ENCODE measurements at regions not wholly inside any gene's neighbourhood (a gene's known extent, or its start where the extent isn't known, plus 50 kb on each side); places are given as distances from the start of the nearest gene placed in this dataset.

DNA sequence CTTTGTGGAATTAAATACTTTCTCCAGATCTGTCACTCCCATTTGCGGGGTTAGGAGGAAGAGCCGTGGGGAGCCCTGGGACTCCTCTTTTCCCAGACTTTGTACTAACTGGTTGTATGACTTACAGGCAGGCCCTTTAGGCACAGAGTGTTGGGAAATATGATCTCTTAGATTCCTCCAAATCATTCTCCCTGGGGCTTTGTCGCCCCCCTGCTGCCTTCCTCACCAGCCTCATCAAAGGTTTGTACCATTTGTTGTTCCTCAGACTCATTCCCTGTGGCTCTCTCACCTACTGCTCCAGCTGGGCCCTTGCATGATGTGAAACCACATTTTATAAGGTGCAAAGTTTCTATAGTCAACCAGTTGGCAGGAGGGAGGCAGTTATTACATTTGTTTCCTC lies 56.4 kb downstream of the CRYGS start:
- ATAC-seq: peak; percentile 24; the same call in 1 of the 2 replicates
- DNase-seq (ENCODE audit: low spot score): no peak
- no peaks in the 10 kb centered on the region for H3K27me3 Mint-ChIP-seq (ENCODE audit: low read depth)
- H3K9me3 Mint-ChIP-seq: no peaks in the 10 kb centered on the region
- peaks cover 10% of the 10 kb centered on the region for H3K4me1 Mint-ChIP-seq
- ChIA-PET CTCF (interaction anchor here (1.2 to 1.4 kb wide), 2 partner anchors 53 to 228 kb away, joined by 3 to 7 read pairs; no protein-coding TSS in a partner anchor), POLR2A (no interaction called here)
- no peaks in the 10 kb centered on the region for H3K36me3 Mint-ChIP-seq
- TF ChIP-seq ZNF219 (CRISPR knock-in tag; IDR thresholded peaks at IDR 0.05; ENCODE audit: borderline replicate concordance) (no peak), NR3C1 (CRISPR knock-in tag; conservative IDR thresholded peaks at IDR 0.05; ENCODE audit: low read depth) (no peak), EMX1 (CRISPR knock-in tag; IDR thresholded peaks at IDR 0.05) (no peak)
- H3K27ac Mint-ChIP-seq: no peak overlapping the region
- H3K4me3 Mint-ChIP-seq: no peak overlapping the region

DNA sequence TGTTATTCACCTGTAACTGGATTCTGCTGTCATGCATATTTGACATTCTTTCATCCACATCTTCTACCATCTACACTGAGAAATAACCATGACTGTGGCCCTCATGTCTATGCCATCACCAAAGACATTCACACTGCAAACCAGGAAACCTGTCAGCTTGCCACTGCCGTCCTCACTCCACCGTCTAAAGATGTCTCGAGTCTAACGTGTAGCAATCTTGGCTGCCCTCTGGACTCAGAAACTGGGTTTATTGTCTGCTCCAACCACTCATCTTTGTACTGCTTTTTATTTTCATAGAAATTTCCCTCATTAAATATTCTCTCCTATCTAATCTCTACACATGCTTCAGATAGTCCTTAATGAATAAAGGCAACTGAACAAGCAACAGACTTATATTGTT lies 57.1 kb downstream of the CRYGS start:
- CTCF ChIA-PET: interaction anchor here (0.8 to 1.4 kb wide), 3 partner anchors 53 to 228 kb away, joined by 3 to 7 read pairs (median 3); no protein-coding TSS in a partner anchor
- TF ChIP-seq ZNF416 (CRISPR knock-in tag; IDR thresholded peaks at IDR 0.05): no peak
- no peak for TF ChIP-seq JAZF1 (CRISPR knock-in tag; IDR thresholded peaks at IDR 0.05)
- H3K9me3 Mint-ChIP-seq: no peaks in the 10 kb centered on the region

DNA sequence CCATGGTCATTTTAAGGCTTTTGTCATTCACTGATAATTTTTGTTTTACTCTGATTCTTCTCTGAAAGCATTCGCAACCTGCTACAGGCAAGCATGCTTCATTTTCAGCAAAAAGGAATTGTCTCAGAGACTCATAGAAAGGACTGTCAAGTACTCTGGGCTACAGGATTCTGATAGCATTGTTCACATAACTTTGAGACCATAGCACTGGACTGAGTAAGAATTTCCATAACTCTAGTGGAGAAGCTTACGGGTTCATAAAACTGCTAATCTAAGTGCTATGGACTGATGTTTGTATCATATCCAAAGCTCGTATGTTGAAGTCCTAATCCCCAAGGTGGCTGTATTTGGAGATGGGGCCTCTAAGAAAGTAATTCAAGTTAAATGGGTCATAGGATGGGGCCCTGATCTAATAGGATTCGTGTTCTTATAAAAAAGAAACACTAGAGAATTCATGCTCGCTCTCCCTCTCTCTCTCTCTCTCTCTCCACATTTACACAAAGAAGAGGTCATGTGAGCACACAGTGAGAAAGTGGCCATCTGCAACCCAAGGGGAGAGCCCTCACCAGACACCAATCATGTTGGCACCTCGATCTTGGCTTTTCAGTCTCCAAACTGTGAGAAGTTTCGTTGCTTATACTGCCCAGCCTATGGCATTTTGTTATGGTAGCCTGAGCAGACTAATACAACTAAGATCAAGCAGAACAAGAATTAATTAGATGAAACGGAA lies 60.4 kb downstream of the CRYGS start:
- Mint-ChIP-seq H3K27ac (no peak overlapping the region), H3K9me3 (no peaks in the 10 kb centered on the region), H3K27me3 (ENCODE audit: low read depth) (no peaks in the 10 kb centered on the region), H3K4me3 (no peak overlapping the region), H3K4me1 (peaks cover 10% of the 10 kb centered on the region), H3K36me3 (no peaks in the 10 kb centered on the region)
- TF ChIP-seq, protein P1, sequence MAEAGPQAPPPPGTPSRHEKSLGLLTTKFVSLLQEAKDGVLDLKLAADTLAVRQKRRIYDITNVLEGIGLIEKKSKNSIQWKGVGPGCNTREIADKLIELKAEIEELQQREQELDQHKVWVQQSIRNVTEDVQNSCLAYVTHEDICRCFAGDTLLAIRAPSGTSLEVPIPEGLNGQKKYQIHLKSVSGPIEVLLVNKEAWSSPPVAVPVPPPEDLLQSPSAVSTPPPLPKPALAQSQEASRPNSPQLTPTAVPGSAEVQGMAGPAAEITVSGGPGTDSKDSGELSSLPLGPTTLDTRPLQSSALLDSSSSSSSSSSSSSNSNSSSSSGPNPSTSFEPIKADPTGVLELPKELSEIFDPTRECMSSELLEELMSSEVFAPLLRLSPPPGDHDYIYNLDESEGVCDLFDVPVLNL (CRISPR knock-in tag; IDR thresholded peaks at IDR 0.05; ENCODE audit: borderline replicate concordance, low read depth): no peak
- TF ChIP-seq CREM (CRISPR knock-in tag; IDR thresholded peaks at IDR 0.05) (no peak), GRHL2 (CRISPR knock-in tag; IDR thresholded peaks at IDR 0.05; ENCODE audit: insufficient replicate concordance, severe bottlenecking) (no peak), OVOL2 (CRISPR knock-in tag; IDR thresholded peaks at IDR 0.05; ENCODE audit: borderline replicate concordance) (no peak), NFYB (CRISPR knock-in tag; conservative IDR thresholded peaks at IDR 0.05; ENCODE audit: low read depth) (no peak), ZNF416 (CRISPR knock-in tag; IDR thresholded peaks at IDR 0.05) (no peak), ZNF396 (CRISPR knock-in tag; IDR thresholded peaks at IDR 0.05; ENCODE audit: borderline replicate concordance) (no peak), NR1H2 (CRISPR knock-in tag; IDR thresholded peaks at IDR 0.05) (no peak), IRF2 (CRISPR knock-in tag; IDR thresholded peaks at IDR 0.05; ENCODE audit: borderline replicate concordance, low read depth) (no peak), JAZF1 (CRISPR knock-in tag; IDR thresholded peaks at IDR 0.05) (no peak), SOX15 (CRISPR knock-in tag; IDR thresholded peaks at IDR 0.05) (no peak)
- TF ChIP-seq, protein P2, sequence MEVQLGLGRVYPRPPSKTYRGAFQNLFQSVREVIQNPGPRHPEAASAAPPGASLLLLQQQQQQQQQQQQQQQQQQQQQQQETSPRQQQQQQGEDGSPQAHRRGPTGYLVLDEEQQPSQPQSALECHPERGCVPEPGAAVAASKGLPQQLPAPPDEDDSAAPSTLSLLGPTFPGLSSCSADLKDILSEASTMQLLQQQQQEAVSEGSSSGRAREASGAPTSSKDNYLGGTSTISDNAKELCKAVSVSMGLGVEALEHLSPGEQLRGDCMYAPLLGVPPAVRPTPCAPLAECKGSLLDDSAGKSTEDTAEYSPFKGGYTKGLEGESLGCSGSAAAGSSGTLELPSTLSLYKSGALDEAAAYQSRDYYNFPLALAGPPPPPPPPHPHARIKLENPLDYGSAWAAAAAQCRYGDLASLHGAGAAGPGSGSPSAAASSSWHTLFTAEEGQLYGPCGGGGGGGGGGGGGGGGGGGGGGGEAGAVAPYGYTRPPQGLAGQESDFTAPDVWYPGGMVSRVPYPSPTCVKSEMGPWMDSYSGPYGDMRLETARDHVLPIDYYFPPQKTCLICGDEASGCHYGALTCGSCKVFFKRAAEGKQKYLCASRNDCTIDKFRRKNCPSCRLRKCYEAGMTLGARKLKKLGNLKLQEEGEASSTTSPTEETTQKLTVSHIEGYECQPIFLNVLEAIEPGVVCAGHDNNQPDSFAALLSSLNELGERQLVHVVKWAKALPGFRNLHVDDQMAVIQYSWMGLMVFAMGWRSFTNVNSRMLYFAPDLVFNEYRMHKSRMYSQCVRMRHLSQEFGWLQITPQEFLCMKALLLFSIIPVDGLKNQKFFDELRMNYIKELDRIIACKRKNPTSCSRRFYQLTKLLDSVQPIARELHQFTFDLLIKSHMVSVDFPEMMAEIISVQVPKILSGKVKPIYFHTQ (CRISPR knock-in tag; IDR thresholded peaks at IDR 0.05): no peak
- TF ChIP-seq, protein P3, sequence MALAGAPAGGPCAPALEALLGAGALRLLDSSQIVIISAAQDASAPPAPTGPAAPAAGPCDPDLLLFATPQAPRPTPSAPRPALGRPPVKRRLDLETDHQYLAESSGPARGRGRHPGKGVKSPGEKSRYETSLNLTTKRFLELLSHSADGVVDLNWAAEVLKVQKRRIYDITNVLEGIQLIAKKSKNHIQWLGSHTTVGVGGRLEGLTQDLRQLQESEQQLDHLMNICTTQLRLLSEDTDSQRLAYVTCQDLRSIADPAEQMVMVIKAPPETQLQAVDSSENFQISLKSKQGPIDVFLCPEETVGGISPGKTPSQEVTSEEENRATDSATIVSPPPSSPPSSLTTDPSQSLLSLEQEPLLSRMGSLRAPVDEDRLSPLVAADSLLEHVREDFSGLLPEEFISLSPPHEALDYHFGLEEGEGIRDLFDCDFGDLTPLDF (CRISPR knock-in tag; IDR thresholded peaks at IDR 0.05): no peak
- TF ChIP-seq, protein P4, sequence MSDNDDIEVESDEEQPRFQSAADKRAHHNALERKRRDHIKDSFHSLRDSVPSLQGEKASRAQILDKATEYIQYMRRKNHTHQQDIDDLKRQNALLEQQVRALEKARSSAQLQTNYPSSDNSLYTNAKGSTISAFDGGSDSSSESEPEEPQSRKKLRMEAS (CRISPR knock-in tag; IDR thresholded peaks at IDR 0.05): no peak
- DNase-seq (ENCODE audit: low spot score) (no peak), ATAC-seq (no peak)
- ChIA-PET CTCF (no interaction called here), POLR2A (no interaction called here)

More for the DNA sequence above, 57.1 kb downstream of the CRYGS start:
- Mint-ChIP-seq H3K4me3 (no peak overlapping the region), H3K4me1 (peaks cover 10% of the 10 kb centered on the region), H3K27ac (no peak overlapping the region), H3K27me3 (ENCODE audit: low read depth) (no peaks in the 10 kb centered on the region), H3K36me3 (no peaks in the 10 kb centered on the region)
- DNase-seq (ENCODE audit: low spot score) (no peak), ATAC-seq (no peak; the same call in 1 of the 2 replicates)
- POLR2A ChIA-PET: no interaction called here

Data from WTC11 (cell line).